ENCODE measurements at regions not wholly inside any gene's neighbourhood (a gene's known extent, or its start where the extent isn't known, plus 50 kb on each side); places are given as distances from the start of the nearest gene placed in this dataset.
"Not testable (repeated sequence)": the region's sequence is repeated elsewhere in the genome, so short reads cannot be mapped to it uniquely, and the experiment has no call there.

DNA sequence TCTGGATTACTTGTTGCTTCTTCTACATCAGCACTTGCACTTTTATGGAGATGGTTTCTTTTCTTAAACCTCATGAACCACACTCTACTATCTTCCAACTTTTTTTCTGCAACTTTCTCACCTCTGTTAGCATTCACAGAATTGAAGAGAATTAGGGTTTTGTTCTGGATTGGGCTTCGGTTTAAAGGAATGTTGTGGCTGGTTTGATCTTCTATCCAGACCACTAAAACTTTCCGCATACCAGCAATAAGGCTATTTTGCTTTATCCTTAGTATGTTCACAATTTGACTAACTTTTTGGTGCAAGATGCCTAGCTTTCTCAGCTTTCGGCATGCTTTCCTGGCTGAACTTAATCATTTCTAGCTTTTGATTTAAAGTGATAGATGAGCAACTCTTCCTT is 666.7 kb upstream of the MIR17HG start:
- no peak for DNase-seq (ENCODE audit: low read depth)

DNA sequence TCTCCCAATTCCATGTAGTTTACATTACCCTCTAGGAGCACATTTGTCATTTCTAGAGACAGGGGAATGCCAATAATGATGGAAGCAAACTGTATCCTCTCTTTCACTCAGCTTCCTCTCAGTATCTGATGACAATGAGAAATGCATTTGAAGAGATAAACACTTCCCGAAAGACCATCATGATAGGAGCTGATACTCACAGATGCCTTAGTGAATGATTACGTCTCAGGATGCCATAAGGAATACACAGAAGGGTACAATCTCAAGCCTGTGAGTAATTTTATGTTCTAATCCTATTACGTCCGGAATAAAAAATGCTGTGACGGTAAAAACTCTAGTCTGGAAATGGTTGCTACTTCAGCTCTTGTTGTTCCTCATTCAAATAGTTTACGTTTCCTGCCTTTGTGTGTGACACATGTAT is 663.8 kb upstream of the MIR17HG start:
- no peak for DNase-seq (ENCODE audit: low read depth)

DNA sequence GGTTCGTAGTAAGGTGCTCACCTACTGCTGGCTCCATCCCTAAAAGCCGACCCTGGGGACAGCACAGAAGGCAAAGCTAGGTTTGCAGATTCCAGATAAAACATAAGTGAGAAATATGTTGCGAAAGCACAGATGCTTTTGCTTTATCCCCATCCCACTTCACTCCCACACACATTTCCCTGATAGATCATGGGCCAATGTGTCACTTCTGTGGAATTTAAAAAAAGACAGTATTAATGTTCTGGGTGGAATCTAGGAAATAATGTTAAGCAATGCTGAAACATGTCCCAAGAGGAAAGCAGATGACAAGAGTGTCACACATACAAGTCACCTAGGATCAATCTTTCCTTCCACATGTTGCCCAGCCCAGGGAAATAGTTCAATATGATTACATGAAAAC is 661.0 kb upstream of the MIR17HG start:
- DNase-seq (ENCODE audit: low read depth) = no peak

DNA sequence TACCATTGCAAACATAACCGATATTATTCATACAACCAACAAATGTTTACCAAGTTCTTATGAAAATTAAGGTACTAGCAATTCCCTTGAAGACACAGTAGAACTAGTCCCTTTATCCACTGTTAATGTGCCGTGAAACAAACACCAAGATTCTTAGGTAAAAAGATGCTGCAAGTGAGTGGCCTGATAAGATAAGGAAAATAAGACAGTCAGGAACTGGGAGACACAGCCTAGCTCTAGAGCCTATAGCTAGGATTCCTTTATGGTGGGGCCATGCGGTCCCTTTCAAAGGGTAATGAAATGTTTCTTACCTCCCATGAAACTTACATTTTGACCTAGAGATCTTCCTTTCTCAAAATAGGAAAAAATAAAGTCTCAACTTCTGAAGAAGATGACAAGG is 658.4 kb upstream of the MIR17HG start:
- no peak for DNase-seq (ENCODE audit: low read depth)

DNA sequence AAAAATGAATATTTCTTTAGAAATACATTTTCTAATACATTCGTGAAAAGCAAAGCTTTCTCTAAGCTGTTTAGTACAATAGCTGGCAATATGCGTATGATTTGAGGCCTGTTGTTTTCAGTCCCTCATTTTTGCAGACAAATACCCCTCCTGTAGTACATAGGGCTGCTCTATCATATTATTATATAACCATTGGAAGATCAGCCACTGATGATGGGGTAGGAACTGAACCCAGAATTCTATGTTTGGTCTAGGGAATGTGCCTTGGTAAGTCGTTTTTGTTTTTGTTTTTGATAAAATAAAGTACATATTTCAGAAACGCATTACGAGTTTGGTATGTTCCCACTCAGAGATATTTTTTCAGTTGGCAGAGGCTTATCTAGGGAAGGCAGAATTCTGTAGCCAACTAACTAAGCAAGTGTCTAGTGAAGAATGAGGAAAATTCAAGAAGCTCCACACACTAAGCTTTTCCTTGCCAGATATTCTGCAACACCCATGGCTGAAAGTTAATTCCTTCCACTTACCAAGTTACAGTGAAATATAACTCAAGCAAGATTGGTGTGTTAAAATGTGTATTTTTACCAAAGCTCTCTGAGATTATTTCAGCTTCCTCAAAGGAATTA is 656.9 kb upstream of the MIR17HG start:
- DNase-seq (ENCODE audit: low read depth) = no peak

DNA sequence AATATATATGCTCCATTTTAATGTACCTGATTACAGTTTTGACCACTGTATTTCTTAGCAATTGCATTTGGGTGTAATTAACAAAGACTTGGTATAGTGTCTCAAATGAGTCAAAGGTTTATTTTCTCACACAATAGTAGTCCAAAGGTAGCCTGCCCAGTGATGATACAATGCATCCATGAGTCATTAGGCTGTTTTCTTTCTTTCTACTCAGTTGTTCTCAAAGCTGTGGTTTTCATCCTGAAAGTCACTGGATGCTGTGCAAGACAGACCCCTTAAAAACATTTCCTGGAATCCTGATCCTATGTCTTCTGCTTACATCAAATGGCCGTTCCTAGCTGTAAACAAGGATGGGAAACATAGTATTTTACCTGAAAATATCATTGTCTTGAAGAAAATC is 651.2 kb upstream of the MIR17HG start:
- DNase-seq (ENCODE audit: low read depth) = no peak

DNA sequence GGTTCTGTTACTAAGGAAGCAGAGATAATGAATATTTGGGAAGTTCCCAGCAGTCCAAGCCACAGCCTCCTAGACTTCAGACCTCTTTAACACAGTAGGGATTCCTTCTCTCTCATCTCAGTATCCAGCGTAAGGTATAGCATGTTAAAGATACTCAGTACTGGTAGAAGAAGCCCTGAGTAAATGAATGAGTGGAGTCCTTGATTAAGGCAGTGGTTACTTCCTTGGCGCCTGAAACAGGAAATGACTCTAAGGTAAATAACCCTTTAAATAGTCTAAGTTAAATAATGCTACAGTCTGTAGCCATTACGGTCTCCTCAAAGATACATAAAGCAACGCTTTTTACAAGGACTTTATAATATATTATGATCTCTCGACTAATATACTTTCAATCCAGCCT is 650.8 kb upstream of the MIR17HG start:
- no peak for DNase-seq (ENCODE audit: low read depth)

DNA sequence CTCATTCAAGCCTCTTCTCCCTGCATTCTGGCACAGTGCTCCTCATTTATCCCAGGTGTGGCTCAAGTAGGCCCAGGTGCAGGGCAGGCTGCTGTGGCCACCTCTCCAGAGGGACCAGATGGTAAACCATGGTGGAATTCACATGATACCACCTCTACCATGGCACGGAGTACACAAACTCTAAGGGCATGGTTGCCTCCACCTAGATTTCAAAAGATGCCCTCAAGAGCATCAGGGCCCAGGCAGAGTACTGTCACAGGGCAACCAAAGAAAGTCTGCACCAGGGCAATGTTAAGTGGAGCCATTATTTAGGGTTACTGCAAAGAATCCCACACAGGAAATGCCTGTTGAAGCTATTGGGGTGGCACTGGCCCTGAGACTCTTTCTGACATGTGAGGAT is 647.1 kb upstream of the MIR17HG start:
- DNase-seq (ENCODE audit: low read depth) = no peak

DNA sequence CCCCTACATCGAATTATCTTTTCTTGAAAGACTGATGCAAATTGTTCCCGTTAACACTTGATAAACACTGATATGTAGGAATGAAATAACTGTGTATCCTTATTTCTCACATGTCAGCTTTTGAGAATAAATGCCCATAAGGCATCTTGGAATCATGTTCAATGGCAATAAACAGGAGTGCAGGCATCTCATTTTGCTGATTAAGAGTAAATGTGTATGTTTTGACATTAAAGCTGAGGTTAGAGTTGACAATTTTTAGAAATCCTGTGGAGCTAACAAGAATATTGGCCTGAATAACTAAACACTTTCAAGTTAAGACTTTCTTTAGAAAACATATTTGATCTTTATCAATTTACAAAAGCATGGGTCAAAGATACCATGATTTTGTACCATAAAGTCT is 646.2 kb upstream of the MIR17HG start:
- DNase-seq (ENCODE audit: low read depth) = no peak

DNA sequence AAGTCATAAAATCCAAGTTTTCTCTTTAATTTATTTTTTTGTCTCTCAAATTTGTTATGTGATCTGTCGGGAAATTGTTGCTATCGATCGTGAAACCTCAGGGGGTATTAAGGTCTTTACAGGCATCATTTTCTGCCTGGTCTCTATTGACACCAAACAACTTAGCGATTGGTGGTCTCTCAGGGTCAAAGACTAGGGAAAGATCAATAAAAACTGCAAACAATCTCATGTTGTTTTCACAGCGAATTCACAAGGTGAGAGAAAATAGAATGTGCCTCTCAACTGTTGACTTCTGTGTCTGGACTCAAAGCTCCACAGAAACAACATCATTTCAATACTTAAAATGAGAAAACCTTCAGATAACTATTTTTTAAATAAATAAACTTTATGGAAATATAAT is 645.4 kb upstream of the MIR17HG start:
- DNase-seq (ENCODE audit: low read depth) = no peak

DNA sequence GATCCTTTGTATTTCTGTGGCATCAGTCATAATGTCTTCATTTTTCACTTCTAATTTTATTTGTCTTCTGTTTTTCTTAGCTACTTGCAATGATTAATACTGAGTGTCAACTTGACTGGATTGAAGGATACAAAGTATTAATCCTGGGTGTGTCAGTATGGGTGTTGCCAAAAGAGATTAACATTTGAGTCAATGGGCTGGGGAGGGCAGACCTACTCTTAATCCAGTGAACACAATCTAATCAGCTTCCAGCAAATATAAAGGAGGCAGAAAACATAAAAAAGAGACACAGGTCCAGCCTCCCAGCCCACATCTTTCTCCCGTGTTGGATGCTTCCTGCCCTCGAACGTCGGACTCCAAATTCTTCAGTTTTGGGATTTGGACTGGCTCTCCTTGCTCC is 640.9 kb upstream of the MIR17HG start:
- DNase-seq (ENCODE audit: low read depth) = no peak

DNA sequence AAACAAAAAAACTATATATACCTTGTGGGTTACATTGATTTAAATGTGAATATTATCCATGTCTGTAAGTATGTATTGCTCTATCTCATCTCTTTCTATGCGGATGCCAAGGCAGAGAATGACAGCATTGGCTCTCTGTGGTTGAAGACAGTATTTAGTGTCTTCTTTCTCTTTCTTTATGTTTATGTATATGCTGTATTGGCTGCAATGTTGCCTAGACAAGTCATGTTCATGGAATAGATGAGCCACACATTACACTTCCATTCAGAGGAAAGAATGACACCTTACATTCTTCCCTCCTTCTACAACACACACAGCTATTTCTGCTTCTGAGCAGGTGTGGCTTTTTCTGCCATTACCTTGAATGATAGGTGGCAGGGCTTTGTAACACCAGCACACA is 639.4 kb upstream of the MIR17HG start:
- DNase-seq (ENCODE audit: low read depth) = no peak

DNA sequence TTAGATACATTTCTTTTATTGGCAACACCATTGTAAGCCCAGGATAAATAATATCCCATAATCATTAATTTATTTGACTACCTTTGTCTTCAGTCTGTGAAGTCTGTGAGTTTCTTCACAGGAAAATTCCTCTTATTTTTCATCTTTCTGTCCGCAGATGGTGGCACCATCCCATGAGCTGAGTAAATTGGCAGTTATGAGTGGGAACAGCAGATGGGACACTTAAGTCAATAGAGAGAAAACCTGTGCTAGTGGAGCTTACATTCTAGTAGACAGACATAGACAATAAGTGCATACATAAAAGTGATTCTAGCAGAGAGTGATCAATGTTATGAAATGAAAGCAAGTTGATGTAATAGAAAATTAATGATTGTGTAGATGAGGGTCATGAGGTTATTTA is 638.2 kb upstream of the MIR17HG start:
- DNase-seq (ENCODE audit: low read depth) = no peak

DNA sequence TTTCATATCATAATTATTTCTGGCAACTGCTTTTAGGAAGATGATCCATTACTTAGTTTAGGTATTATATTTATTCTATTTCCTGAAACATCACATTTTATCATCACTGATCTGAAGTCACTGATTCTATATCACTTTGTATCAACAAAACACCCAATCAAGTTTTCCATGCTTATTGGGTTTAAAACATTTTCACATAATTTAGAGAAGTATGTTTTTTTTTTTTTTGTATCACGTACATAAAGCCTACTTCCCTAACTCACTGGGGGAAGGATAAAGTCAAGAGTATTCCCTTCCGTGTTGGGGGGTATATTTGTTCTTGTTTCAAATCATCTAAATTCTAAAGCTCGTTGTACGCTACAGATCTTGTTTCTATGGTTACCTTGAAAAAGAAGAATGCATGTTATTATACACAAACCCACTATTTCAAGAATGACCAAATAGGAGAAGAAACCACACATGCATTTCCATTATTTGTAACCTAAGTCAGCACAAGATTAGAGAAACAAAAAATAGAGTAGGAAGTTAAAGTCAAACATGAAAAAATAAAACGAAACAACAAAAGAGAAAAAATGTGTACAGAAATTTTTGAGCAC is 637.2 kb upstream of the MIR17HG start:
- no peak for DNase-seq (ENCODE audit: low read depth)

DNA sequence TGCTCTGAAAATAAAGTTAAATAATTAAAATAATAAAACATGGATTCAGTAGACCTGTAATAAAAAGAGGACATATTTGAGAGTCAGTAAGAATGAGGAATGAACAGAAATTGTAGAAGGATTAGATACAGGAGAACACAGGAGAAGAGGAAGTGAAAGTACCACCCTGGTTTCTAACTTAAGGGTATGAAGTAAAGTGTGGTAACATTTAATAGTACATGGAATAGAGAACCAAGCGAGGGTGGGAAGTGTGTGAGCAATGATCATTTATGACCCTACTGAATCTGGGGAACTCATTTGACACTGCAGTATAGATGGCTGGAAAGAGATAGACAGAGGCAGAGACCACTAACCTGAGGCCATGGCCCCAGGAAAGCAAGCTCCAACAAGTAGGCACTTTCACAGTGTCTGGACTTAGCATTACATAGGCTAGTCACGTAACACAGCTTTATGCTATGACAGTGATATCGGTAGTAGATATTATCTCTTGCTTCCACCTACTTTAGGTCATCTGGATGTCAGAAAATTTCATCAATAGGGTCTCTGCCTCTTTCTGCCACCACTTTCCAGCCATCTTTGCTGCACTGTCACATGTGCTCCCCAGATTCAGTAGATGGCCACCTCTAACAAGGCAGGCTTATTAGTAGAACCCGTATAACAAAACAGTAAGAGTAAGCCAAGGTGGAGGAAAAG is 633.9 kb upstream of the MIR17HG start:
- no peak for DNase-seq (ENCODE audit: low read depth)

DNA sequence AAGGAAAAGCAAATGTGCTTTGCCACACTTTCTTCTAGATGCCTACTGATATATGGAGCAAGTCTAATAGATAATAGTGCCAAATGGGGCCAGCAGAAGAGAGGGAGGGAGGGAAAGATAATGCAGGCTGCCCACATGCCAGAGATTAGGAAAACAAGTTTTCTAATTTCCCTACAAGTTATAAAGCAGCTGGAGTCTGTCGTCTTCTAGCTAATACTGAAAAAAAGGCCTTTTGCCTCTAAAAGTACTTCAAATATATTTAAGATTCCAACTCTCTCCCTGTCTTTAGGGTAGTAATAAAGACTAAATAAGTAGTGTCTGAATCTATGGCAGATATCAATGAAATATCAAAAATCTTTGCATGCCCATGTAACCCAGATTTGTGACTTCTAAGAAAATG is 632.0 kb upstream of the MIR17HG start:
- DNase-seq (ENCODE audit: low read depth) = no peak

DNA sequence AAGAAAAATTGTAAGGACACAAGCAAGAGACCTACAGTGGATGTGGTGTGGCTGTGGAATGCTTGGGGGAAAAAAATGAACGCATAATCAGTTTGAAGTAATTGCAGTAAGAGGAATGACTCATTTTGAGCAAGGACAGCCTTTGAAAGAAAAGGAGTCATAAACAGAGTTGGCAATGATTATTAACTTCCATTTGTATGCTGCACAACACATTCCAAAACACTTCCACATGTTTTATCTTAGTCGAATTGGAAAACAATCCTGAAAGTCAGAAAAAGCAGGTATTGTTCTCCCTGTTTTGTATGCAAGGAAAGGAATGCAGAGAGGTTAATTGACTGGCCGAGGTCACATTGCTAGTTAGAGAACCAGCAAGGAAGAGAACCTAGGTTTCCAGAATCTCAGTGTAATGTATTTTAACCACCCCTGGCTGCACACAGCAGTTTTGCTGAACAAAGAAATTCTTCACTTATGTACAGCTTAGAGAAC is 630.0 kb upstream of the MIR17HG start:
- DNase-seq (ENCODE audit: low read depth) = no peak

DNA sequence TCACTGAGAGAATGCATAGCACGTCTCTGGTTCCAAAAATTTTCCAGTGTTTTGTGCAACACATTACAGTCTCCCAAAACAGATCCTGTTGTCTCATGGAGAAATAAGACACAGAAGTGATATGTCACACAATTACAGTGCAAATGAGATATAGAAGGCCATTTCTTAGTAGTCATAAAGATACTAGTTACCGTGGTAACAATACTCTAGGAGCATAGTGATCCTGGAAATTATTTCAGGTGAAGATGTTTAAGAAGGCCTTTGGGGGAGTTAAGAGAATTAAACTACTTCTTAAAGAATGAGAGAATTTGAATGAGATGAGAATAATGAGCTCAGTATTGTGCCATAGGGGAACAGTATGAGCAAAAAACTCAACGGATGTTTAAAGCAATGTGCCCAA is 628.0 kb upstream of the MIR17HG start:
- DNase-seq (ENCODE audit: low read depth) = no peak

DNA sequence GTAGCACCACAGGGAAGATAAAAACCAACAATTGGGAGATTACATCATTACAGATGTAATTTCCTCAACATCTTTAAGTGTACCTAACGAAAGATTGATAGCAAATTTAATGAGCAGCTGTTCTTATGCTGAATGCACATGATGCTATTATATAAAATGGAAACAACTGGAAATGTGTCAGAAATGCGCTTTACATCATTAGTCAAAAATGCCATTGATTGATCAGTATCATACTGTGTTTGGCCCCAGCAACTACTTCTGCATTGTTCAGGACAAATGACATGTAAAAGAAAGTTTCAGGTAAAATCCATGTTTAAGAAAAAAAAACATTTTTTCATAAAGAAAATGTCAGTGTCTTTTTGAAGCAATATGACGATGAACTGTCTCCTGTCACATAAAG is 625.5 kb upstream of the MIR17HG start:
- no peak for DNase-seq (ENCODE audit: low read depth)

DNA sequence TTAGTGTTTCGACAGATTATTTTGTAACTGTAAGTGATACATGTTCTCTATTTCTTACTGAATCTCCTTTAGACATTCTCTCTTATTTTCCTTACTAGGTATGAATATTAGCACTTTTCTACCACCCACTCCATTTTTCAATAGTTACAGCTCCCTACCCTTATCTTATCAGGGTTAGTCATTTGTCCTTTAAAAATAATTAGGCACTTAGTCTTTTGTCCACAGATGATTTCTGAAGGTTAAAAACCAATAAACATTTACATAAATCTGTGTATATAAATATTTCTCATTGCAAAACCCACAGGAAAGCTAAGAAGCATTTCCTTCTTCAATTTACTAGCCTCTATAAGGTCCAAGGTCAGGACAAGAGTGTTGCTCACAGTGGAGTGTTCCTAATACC is 624.1 kb upstream of the MIR17HG start:
- DNase-seq (ENCODE audit: low read depth) = no peak

DNA sequence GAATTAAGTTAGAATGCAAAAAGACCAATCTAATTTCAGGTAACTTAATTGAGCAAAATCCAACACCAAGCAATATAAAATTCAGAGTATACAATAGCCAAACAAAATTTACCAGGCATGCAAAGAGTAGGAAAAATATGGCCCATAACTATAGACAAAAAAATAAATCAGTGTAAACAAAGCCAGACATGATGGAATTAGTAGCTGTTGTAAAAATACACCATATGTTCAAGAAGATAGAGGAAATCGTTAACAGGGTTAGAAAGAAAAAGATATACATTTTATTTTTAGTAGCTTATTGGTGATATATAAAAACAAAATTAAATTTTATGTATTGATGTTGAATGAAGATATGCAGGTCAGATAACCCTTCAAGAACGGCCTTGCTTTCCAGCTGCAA is 621.1 kb upstream of the MIR17HG start:
- DNase-seq (ENCODE audit: low read depth) = no peak

DNA sequence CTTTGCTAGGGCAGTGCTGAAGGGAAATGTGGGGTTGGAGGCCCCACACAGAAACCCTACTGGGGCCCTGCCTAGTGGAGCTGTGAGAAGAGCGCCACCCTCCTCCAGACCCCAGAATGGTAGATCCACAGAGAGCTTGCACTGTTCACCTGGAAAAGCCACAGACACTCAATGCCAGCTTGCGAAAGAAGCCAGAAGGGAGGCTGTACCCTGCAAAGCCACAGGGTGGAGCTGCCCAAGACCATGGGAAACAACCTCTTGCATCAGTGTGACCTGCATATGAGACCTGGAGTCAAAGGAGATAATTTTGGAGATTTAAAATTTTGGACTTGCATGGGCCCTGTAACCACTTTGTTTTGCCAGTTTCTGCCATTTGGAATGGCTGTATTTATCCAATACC is 615.4 kb upstream of the MIR17HG start:
- no peak for DNase-seq (ENCODE audit: low read depth)

DNA sequence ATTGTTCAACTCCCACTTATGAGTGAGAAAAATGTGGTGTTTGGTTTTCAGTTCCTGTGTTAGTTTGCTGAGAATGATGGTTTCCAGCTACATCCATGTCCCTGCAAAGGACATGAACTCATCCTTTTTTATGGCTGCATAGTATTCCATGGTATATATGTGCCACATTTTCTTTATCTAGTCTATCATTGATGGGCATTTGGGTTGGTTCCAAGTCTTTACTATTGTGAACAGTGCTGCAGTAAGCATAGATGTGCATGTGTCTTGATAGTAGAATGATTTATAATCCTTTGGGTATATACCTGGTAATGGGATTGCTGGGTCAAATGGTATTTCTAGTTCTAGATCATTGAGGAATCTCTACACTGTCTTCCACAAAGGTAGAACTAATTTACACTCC is 613.0 kb upstream of the MIR17HG start:
- not testable (repeated sequence) for DNase-seq (ENCODE audit: low read depth)

DNA sequence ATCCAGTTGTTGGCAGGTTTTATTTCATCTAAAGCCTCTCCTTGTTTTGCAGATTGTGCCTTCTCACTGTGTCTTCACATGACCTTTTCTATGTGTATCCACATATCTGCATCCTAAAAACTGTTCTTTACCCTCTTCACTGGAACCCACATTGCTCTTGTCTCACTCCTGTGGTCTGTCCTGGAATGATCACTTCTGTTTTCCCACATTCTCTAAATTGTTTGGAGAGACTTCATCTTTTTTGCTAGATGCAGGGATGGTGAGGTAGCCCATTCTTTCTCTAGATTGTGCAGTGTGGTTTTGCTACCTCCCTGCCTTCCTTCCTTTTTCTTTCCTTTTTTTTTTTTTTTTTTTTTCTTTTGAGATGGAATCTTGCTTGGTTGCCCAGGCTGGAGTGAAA is 608.6 kb upstream of the MIR17HG start:
- no peak for DNase-seq (ENCODE audit: low read depth)

Measured in activated T-helper 1 cell treated with Interleukin-2 at 50 U/mL for 16 hours (primary cell).